GM19395 (cell line): ENCODE measurements at regions not wholly inside any gene's neighbourhood (a gene's known extent, or its start where the extent isn't known, plus 50 kb on each side); places are given as distances from the start of the nearest gene placed in this dataset.
A peak's percentile ranks its signal among the peaks of the same experiment; 100 is the strongest.
"Not testable (repeated sequence)": the region's sequence is repeated elsewhere in the genome, so short reads cannot be mapped to it uniquely, and the experiment has no call there.

Source experiments
- ATAC-seq: cut with Tn5 transposase; IDR thresholded peaks from one replicate; pipeline ENCODE4 v1.9.1; 2021; ENCODE audit warnings: mild to moderate bottlenecking, moderate library complexity; ENCODE audit not compliant: unreplicated experiment

GRCh38 chr1:182172699-182173098 is 111.2 kb upstream of the ZNF648 start:
- no peak for ATAC-seq

GRCh38 chr1:182170891-182171461 is 109.5 kb upstream of the ZNF648 start:
- ATAC-seq = peak; percentile 65

GRCh38 chr1:182169203-182169602 is 107.7 kb upstream of the ZNF648 start:
- ATAC-seq = no peak

- no peak for ATAC-seq
These were observed 105.2 kb upstream of the ZNF648 start for GRCh38 chr1:182166750-182167149.

- ATAC-seq = no peak
These were observed 104.8 kb upstream of the ZNF648 start for GRCh38 chr1:182166321-182166720.

- ATAC-seq = no peak
These were observed 102.8 kb upstream of the ZNF648 start for GRCh38 chr1:182164273-182164672.

- no peak for ATAC-seq
These were observed 102.3 kb upstream of the ZNF648 start for GRCh38 chr1:182163821-182164223.

GRCh38 chr1:182159443-182159842 is 97.9 kb upstream of the ZNF648 start:
- ATAC-seq = no peak

GRCh38 chr1:182157187-182157586 is 95.7 kb upstream of the ZNF648 start:
- ATAC-seq = no peak

- ATAC-seq = not testable (repeated sequence)
These were observed 92.9 kb upstream of the ZNF648 start for GRCh38 chr1:182154425-182154824.

- ATAC-seq = no peak
These were observed 88.0 kb upstream of the ZNF648 start for GRCh38 chr1:182149411-182149965.

- ATAC-seq = no peak
These were observed 86.4 kb upstream of the ZNF648 start for GRCh38 chr1:182147951-182148350.

- ATAC-seq = peak; percentile 88
These were observed 85.8 kb upstream of the ZNF648 start for GRCh38 chr1:182147136-182147820.

- no peak for ATAC-seq
These were observed 84.8 kb upstream of the ZNF648 start for GRCh38 chr1:182146286-182146685.

GRCh38 chr1:182145441-182145840 is 83.9 kb upstream of the ZNF648 start:
- no peak for ATAC-seq

GRCh38 chr1:182144646-182145030 is 83.1 kb upstream of the ZNF648 start:
- ATAC-seq = no peak

GRCh38 chr1:182143825-182144645 is 82.5 kb upstream of the ZNF648 start:
- no peak for ATAC-seq

GRCh38 chr1:182143154-182143657 is 81.7 kb upstream of the ZNF648 start:
- no peak for ATAC-seq

GRCh38 chr1:182142621-182143020 is 81.1 kb upstream of the ZNF648 start:
- ATAC-seq = no peak

GRCh38 chr1:182141040-182141439 is 79.5 kb upstream of the ZNF648 start:
- no peak for ATAC-seq

- no peak for ATAC-seq
These were observed 78.0 kb upstream of the ZNF648 start for GRCh38 chr1:182139496-182139895.
